ENCODE measurements at regions not wholly inside any gene's neighbourhood (a gene's known extent, or its start where the extent isn't known, plus 50 kb on each side); places are given as distances from the start of the nearest gene placed in this dataset.

DNA sequence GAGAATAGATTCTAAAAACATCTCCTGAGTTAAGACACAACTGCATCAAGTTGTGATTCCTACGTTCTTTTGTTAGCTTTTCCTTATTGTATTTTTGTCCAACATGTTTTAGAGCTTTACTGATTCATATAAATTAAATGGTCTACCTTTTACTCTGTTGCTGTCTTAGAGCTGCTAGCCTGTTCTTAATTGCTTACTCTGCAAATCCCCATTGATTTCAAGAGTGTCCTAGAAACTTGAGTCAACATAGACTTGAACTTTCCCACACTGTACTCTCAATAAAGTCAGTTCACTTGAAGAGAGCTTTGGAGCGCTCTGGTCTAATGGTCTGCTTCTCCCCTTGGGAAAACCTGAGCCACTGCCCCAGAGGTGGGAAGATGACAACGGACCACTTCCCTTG, 343.9 kb downstream of the CCER1 start:
- Histone ChIP-seq H3K4me3 (replicated peaks; ENCODE audit: low read depth, low read length) (no peak overlapping the region), H3K36me3 (ENCODE audit: control insufficient read depth, insufficient read depth, low read length) (no peaks in the 10 kb centered on the region), H3K27me3 (replicated peaks; ENCODE audit: control insufficient read depth, insufficient read depth, low read length) (no peaks in the 10 kb centered on the region)
- no peak for DNase-seq (ENCODE audit: extremely low read depth, insufficient read length)
- TF ChIP-seq, protein P1, sequence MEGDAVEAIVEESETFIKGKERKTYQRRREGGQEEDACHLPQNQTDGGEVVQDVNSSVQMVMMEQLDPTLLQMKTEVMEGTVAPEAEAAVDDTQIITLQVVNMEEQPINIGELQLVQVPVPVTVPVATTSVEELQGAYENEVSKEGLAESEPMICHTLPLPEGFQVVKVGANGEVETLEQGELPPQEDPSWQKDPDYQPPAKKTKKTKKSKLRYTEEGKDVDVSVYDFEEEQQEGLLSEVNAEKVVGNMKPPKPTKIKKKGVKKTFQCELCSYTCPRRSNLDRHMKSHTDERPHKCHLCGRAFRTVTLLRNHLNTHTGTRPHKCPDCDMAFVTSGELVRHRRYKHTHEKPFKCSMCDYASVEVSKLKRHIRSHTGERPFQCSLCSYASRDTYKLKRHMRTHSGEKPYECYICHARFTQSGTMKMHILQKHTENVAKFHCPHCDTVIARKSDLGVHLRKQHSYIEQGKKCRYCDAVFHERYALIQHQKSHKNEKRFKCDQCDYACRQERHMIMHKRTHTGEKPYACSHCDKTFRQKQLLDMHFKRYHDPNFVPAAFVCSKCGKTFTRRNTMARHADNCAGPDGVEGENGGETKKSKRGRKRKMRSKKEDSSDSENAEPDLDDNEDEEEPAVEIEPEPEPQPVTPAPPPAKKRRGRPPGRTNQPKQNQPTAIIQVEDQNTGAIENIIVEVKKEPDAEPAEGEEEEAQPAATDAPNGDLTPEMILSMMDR (IDR thresholded peaks at IDR 0.05; ENCODE audit: insufficient read depth, low read length, poor library complexity, severe bottlenecking), result no peak

DNA sequence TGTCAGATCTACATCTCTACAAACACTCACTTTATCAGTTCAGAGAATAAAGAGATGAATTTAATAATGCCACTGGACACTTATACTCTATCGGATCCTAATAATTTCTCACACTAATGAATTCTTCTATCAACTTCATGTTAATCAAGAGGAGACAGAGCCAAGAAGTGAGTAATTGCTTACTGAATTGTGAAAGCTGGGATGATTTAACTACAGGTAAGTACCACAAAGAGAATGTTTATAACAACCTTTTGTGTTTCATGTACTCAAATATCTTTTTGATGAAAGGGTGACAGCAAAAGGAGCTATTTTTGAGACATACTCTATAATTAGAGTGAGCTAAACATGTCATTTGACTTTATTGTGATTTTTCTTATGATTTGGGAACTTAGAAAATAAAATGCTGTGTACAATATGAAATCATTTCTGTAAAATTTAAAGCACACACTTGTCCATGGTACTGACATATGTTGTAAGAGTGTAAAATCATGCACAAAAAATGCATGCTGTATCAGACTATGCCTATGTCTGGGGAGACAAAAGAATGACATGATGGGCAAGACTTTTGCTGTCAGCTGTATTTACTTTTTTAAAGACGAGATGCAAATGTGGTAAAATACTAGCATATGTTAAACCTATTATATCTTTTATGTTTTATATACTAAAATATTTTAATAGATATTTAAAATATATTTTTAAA, 361.2 kb downstream of the CCER1 start:
- Histone ChIP-seq H3K36me3 (ENCODE audit: control insufficient read depth, insufficient read depth, low read length) (no peaks in the 10 kb centered on the region), H3K27me3 (replicated peaks; ENCODE audit: control insufficient read depth, insufficient read depth, low read length) (no peaks in the 10 kb centered on the region), H3K4me3 (replicated peaks; ENCODE audit: low read depth, low read length) (no peak overlapping the region)
- DNase-seq (ENCODE audit: extremely low read depth, insufficient read length), result no peak
- TF ChIP-seq, protein P1 (IDR thresholded peaks at IDR 0.05; ENCODE audit: insufficient read depth, low read length, poor library complexity, severe bottlenecking), result no peak

DNA sequence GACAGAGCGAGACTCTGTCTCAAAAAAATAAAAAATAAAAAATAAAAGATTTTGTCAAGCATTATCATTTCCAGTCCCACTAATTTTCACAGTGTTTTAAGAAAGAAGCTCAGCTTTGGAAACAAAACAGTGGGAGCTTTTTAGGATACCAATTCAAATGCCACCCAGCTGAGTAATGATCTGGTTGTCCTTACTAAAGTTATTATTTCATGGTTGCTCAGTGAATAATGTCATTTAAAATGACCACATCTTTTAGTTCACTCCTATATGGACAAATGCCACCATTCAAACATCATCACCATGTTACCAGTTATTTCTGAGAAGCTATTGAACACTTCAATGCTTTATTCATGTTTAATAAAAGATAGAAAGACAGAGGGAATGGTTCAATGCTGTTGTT, 365.0 kb downstream of the CCER1 start:
- H3K4me3 ChIP-seq (replicated peaks; ENCODE audit: low read depth, low read length), result no peak overlapping the region
- TF ChIP-seq, protein P1 (IDR thresholded peaks at IDR 0.05; ENCODE audit: insufficient read depth, low read length, poor library complexity, severe bottlenecking), result no peak
- H3K36me3 ChIP-seq (ENCODE audit: control insufficient read depth, insufficient read depth, low read length), result no peaks in the 10 kb centered on the region
- DNase-seq (ENCODE audit: extremely low read depth, insufficient read length), result no peak
- H3K27me3 ChIP-seq (replicated peaks; ENCODE audit: control insufficient read depth, insufficient read depth, low read length), result no peaks in the 10 kb centered on the region

DNA sequence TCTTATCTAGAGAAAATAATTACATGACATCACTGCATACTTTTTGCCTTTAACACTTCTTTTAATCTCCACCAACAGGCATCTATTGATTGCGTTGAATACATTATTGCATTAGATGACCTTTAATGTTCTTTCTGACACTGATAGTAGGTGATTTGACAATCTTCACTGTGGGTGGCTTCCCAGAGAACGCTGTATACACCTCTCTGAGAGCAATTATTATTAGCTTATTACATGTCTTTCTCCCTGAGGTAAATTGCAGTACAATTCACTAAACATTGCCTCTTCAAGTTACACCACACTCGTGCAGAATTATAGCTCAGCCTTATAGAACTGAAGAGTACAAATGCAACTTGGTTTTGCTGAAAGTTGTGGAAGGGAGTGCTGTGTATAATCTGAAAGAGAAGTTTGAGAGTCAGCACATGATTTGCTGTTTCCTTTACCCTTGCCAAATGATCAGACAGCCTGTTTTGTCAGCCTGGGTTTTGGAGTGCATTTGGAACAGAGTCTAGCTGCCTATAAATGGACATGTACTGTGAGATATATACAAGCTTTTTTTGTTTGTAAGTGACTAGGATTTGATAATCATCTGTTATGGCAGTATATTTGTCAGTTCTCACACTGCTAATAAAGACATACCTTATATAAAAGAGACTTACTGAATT, 369.2 kb downstream of the CCER1 start:
- Histone ChIP-seq H3K36me3 (ENCODE audit: control insufficient read depth, insufficient read depth, low read length) (no peaks in the 10 kb centered on the region), H3K4me3 (replicated peaks; ENCODE audit: low read depth, low read length) (no peak overlapping the region), H3K27me3 (replicated peaks; ENCODE audit: control insufficient read depth, insufficient read depth, low read length) (no peaks in the 10 kb centered on the region)
- no peak for DNase-seq (ENCODE audit: extremely low read depth, insufficient read length)
- TF ChIP-seq, protein P1 (IDR thresholded peaks at IDR 0.05; ENCODE audit: insufficient read depth, low read length, poor library complexity, severe bottlenecking), result no peak

DNA sequence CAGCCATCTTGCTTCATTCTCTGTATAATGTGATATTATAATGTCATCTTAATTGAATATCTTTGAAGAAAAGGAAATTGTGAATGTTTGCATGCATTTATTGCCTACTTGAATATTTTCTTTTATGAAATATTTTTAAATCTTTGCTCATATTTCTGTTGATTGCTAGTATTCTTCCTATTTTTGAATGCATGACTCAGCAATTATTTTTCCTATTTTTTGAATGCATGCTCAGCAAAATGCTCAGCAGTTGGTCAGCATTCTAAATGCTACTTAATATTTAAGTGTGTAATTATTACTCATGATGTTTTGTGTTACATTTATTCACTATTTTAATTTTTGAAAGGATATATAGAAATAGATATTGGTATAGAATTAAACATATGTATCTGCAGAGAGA, 378.3 kb downstream of the CCER1 start:
- TF ChIP-seq, protein P1 (IDR thresholded peaks at IDR 0.05; ENCODE audit: insufficient read depth, low read length, poor library complexity, severe bottlenecking), result no peak
- no peak overlapping the region for H3K4me3 ChIP-seq (replicated peaks; ENCODE audit: low read depth, low read length)
- H3K36me3 ChIP-seq (ENCODE audit: control insufficient read depth, insufficient read depth, low read length), result no peaks in the 10 kb centered on the region
- no peaks in the 10 kb centered on the region for H3K27me3 ChIP-seq (replicated peaks; ENCODE audit: control insufficient read depth, insufficient read depth, low read length)
- DNase-seq (ENCODE audit: extremely low read depth, insufficient read length), result no peak
